CD8-positive, alpha-beta memory T cell (primary cell): ENCODE measurements at regions not wholly inside any gene's neighbourhood (a gene's known extent, or its start where the extent isn't known, plus 50 kb on each side); places are given as distances from the start of the nearest gene placed in this dataset.

Experiments used
- CTCF ChIA-PET: fragments of 350-600 bp; sonication (Branson Sonifier 250); formaldehyde crosslinking; loops from one replicate; lab custom pipeline; 2021; ENCODE audit warnings: antibody characterized with exemption; lab: Charles Lee
- POLR2A ChIA-PET: fragments of 350-600 bp; sonication (Branson Sonifier 250); formaldehyde crosslinking; loops from one replicate; lab custom pipeline; 2021; ENCODE audit warnings: antibody characterized with exemption; lab: Charles Lee
- DNase-seq, 5 donors: peaks; one replicate each; pipeline versions ENCODE4 v3.0.0 to v3.0.0-alpha.2; 2020 to 2022; ENCODE audit warnings: mixed read lengths in 1 of 5
- H3K27ac ChIP-seq: one replicate; pipeline ENCODE4 v1.7.0; 2013; ENCODE audit warnings: low read depth, mild to moderate bottlenecking, low read length, moderate library complexity
- H3K27me3 ChIP-seq: 2 replicates; pipeline ENCODE4 v1.7.0; 2013; ENCODE audit warnings: low read length, mild to moderate bottlenecking; ENCODE audit not compliant: insufficient read depth, poor library complexity, severe bottlenecking
- H3K36me3 ChIP-seq: 2 replicates; pipeline ENCODE4 v1.7.0; 2013; ENCODE audit warnings: mild to moderate bottlenecking, low read length, moderate library complexity; ENCODE audit not compliant: insufficient read depth
- H3K4me1 ChIP-seq: 2 replicates; pipeline ENCODE4 v1.7.0; 2013; ENCODE audit warnings: mild to moderate bottlenecking, low read length, moderate library complexity; ENCODE audit not compliant: insufficient read depth
- H3K4me3 ChIP-seq: 2 replicates; pipeline ENCODE4 v1.7.0; 2013; ENCODE audit warnings: mild to moderate bottlenecking, low read length
- H3K9me3 ChIP-seq: 2 replicates; pipeline ENCODE4 v1.7.0; 2013; ENCODE audit warnings: mild to moderate bottlenecking, low read length
- H3K27ac Mint-ChIP-seq, 8 donors: one replicate each; pipeline ENCODE4 v1.8.0; 2020 to 2021; ENCODE audit warnings: mixed read lengths in 8 of 8, mild to moderate bottlenecking in 6 of 8, inconsistent platforms in 3 of 8, moderate library complexity in 3 of 8
- H3K27me3 Mint-ChIP-seq, 2 donors: one replicate each; pipeline ENCODE4 v1.8.0; 2020 to 2021; ENCODE audit warnings: mixed read lengths in 2 of 2, mild to moderate bottlenecking in 1 of 2, moderate library complexity in 1 of 2
- H3K36me3 Mint-ChIP-seq, 3 donors: one replicate each; pipeline ENCODE4 v1.8.0; 2020 to 2021; ENCODE audit warnings: mixed read lengths in 3 of 3, inconsistent platforms in 1 of 3, mild to moderate bottlenecking in 1 of 3
- H3K4me1 Mint-ChIP-seq, 3 donors: one replicate each; pipeline ENCODE4 v1.8.0; 2020 to 2021; ENCODE audit warnings: mixed read lengths in 3 of 3, inconsistent platforms in 1 of 3, mild to moderate bottlenecking in 1 of 3
- H3K4me3 Mint-ChIP-seq, 7 donors: one replicate each; pipeline ENCODE4 v1.8.0; 2020 to 2021; ENCODE audit warnings: mixed read lengths in 7 of 7, mild to moderate bottlenecking in 6 of 7, moderate library complexity in 4 of 7, inconsistent platforms in 2 of 7
- H3K9me3 Mint-ChIP-seq, 5 donors: one replicate each; pipeline ENCODE4 v1.8.0; 2020 to 2022; ENCODE audit warnings: mixed read lengths in 5 of 5, mild to moderate bottlenecking in 3 of 5, moderate library complexity in 2 of 5, inconsistent platforms in 1 of 5

- Histone ChIP-seq H3K36me3 (no peaks in the 10 kb centered on the region), H3K27ac (no peak overlapping the region), H3K27me3 (no peaks in the 10 kb centered on the region), H3K9me3 (no peaks in the 10 kb centered on the region), H3K4me1 (no peaks in the 10 kb centered on the region), H3K4me3 (no peak overlapping the region)
- H3K36me3 Mint-ChIP-seq, result peaks cover 0 to 2% (median 0%) of the 10 kb centered on the region in 3 donors
- no peaks in the 10 kb centered on the region for H3K4me1 Mint-ChIP-seq
- H3K4me3 Mint-ChIP-seq, result no peak overlapping the region
- ChIA-PET CTCF (no interaction called here), POLR2A (no interaction called here)
- peaks cover 3 to 11% (median 6%) of the 10 kb centered on the region in 5 donors for H3K9me3 Mint-ChIP-seq
- H3K27ac Mint-ChIP-seq, result no peak overlapping the region
- no peaks in the 10 kb centered on the region for H3K27me3 Mint-ChIP-seq
- no peak for DNase-seq
Observed at GRCh38 chr5:161152415-161152940, 300.5 kb upstream of the ATP10B start.

- Mint-ChIP-seq H3K9me3 (peaks cover 2 to 13% (median 5%) of the 10 kb centered on the region in 5 donors), H3K36me3 (no peaks in the 10 kb centered on the region), H3K27ac (no peak overlapping the region), H3K4me3 (no peak overlapping the region), H3K4me1 (no peaks in the 10 kb centered on the region), H3K27me3 (no peaks in the 10 kb centered on the region)
- H3K36me3 ChIP-seq, result no peaks in the 10 kb centered on the region
- POLR2A ChIA-PET, result no interaction called here
- no peak overlapping the region for H3K27ac ChIP-seq
- no peaks in the 10 kb centered on the region for H3K4me1 ChIP-seq
- no peak for DNase-seq
- CTCF ChIA-PET, result no interaction called here
- H3K4me3 ChIP-seq, result no peak overlapping the region
- no peaks in the 10 kb centered on the region for H3K27me3 ChIP-seq
- no peaks in the 10 kb centered on the region for H3K9me3 ChIP-seq
Observed at GRCh38 chr5:161150441-161150988, 298.5 kb upstream of the ATP10B start.

DNA sequence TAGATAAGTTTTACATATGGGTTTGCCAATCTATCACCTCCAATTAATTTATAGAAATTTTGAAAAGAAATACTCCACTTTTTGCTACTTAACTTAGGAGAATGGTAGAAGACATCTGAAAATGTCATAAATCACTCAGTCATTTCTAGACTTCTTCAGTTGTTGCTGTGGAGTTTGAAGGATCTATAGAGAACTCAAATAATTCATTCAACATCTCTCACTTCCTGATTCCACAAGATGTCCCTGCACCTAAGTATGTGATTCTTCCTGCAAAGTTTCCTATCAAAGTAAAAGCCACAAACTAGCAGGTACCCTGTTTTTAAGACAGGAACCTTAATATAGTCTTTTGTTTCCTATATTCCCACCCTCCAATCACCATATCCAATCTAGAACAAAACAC is 297.1 kb upstream of the ATP10B start:
- Mint-ChIP-seq H3K4me3 (no peak overlapping the region), H3K9me3 (peaks cover 2 to 13% (median 3%) of the 10 kb centered on the region in 5 donors), H3K27me3 (no peaks in the 10 kb centered on the region), H3K4me1 (no peaks in the 10 kb centered on the region), H3K36me3 (no peaks in the 10 kb centered on the region), H3K27ac (no peak overlapping the region)
- no peak overlapping the region for H3K4me3 ChIP-seq
- H3K4me1 ChIP-seq, result no peaks in the 10 kb centered on the region
- ChIA-PET CTCF (no interaction called here), POLR2A (no interaction called here)
- DNase-seq, result no peak
- no peak overlapping the region for H3K27ac ChIP-seq
- no peaks in the 10 kb centered on the region for H3K9me3 ChIP-seq
- H3K36me3 ChIP-seq, result no peaks in the 10 kb centered on the region
- no peaks in the 10 kb centered on the region for H3K27me3 ChIP-seq

DNA sequence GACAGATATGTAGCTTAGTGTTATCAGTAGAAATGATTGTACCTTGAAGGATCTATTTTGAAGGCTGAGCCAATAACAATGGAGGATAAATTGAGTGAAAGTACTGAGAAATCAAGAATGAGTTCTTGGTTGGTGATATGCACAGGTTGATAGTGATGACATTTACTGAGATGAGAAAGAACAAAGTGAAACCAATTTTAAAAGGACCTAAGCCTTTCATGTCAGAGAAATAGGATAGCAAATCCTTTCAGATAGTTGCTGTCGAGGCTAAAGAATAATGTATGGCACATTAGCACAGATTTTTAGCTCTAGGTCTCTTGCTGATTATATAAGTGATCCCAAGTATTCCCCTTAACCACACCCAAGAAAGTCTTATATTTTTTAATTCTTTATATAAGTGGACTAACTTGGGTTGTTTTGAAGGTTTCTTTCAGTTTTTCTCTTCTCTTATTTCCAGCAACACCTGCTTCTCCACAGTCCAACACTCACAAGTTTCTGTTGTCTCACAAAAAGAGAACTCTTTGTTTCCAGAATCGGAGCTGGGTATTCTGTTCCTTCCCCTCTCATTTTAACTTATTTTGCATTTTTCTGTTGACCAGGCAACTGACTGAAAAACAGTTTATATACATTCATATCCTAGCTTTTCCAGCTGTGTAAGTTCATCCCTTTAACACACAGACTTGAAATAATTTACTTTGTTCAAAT is 286.9 kb upstream of the ATP10B start:
- Histone ChIP-seq H3K4me1 (no peaks in the 10 kb centered on the region), H3K36me3 (no peaks in the 10 kb centered on the region), H3K27me3 (no peaks in the 10 kb centered on the region), H3K9me3 (no peaks in the 10 kb centered on the region), H3K27ac (no peak overlapping the region), H3K4me3 (no peak overlapping the region)
- Mint-ChIP-seq H3K36me3 (no peaks in the 10 kb centered on the region), H3K27me3 (no peaks in the 10 kb centered on the region), H3K4me3 (no peak overlapping the region), H3K4me1 (no peaks in the 10 kb centered on the region), H3K9me3 (peaks cover 0 to 9% (median 0%) of the 10 kb centered on the region in 5 donors), H3K27ac (no peak overlapping the region)
- DNase-seq, result no peak
- ChIA-PET POLR2A (no interaction called here), CTCF (no interaction called here)

GRCh38 chr5:161134956-161135355 is 282.9 kb upstream of the ATP10B start:
- H3K4me3 ChIP-seq, result no peak overlapping the region
- no peaks in the 10 kb centered on the region for H3K27me3 ChIP-seq
- ChIA-PET POLR2A (no interaction called here), CTCF (no interaction called here)
- no peaks in the 10 kb centered on the region for H3K36me3 ChIP-seq
- no peak overlapping the region for H3K4me3 Mint-ChIP-seq
- H3K27ac Mint-ChIP-seq, result no peak overlapping the region
- H3K36me3 Mint-ChIP-seq, result no peaks in the 10 kb centered on the region
- no peaks in the 10 kb centered on the region for H3K4me1 ChIP-seq
- H3K27ac ChIP-seq, result no peak overlapping the region
- H3K9me3 ChIP-seq, result no peaks in the 10 kb centered on the region
- no peaks in the 10 kb centered on the region for H3K4me1 Mint-ChIP-seq
- peaks cover 0 to under 1% (median 0%) of the 10 kb centered on the region in 5 donors for H3K9me3 Mint-ChIP-seq
- DNase-seq, result no peak
- H3K27me3 Mint-ChIP-seq, result no peaks in the 10 kb centered on the region

DNA sequence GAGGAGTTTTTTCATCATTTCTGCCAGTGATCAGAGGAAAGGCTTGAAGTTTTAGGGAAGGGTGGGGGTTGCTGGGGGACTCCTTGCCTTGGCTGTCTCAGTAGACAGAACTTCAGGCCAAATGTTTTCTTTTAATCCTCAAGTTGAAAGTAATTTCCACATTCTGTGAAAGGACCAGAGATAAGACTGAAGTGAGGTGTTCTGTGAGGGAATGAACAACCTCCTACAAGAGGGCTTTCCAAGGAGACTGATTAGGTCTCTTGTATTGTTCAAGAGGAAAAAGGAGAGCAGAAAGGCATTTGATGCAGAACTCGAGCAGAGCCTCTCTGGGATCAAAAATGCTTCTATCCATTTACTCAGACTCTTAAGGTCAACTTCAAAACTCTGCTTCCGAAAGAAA is 282.1 kb upstream of the ATP10B start:
- ChIA-PET POLR2A (no interaction called here), CTCF (no interaction called here)
- no peaks in the 10 kb centered on the region for H3K27me3 ChIP-seq
- no peaks in the 10 kb centered on the region for H3K36me3 Mint-ChIP-seq
- H3K4me3 ChIP-seq, result no peak overlapping the region
- no peak overlapping the region for H3K4me3 Mint-ChIP-seq
- no peak overlapping the region for H3K27ac ChIP-seq
- H3K9me3 Mint-ChIP-seq, result peaks cover 0 to 3% (median 0%) of the 10 kb centered on the region in 5 donors
- H3K9me3 ChIP-seq, result no peaks in the 10 kb centered on the region
- no peaks in the 10 kb centered on the region for H3K27me3 Mint-ChIP-seq
- H3K27ac Mint-ChIP-seq, result no peak overlapping the region
- H3K4me1 Mint-ChIP-seq, result no peaks in the 10 kb centered on the region
- H3K36me3 ChIP-seq, result no peaks in the 10 kb centered on the region
- H3K4me1 ChIP-seq, result no peaks in the 10 kb centered on the region
- no peak for DNase-seq

- Mint-ChIP-seq H3K9me3 (no peaks in the 10 kb centered on the region), H3K27ac (no peak overlapping the region), H3K27me3 (peaks cover 0 to 1% of the 10 kb centered on the region in 2 donors), H3K4me3 (no peak overlapping the region), H3K4me1 (no peaks in the 10 kb centered on the region), H3K36me3 (no peaks in the 10 kb centered on the region)
- DNase-seq, result no peak
- Histone ChIP-seq H3K4me3 (no peak overlapping the region), H3K36me3 (no peaks in the 10 kb centered on the region), H3K27me3 (no peaks in the 10 kb centered on the region), H3K4me1 (no peaks in the 10 kb centered on the region), H3K9me3 (no peaks in the 10 kb centered on the region), H3K27ac (no peak overlapping the region)
- ChIA-PET POLR2A (no interaction called here), CTCF (no interaction called here)
Observed at GRCh38 chr5:161115941-161116340, 263.9 kb upstream of the ATP10B start.

GRCh38 chr5:161112371-161112770 is 260.4 kb upstream of the ATP10B start:
- Histone ChIP-seq H3K36me3 (no peaks in the 10 kb centered on the region), H3K27ac (no peak overlapping the region), H3K9me3 (no peaks in the 10 kb centered on the region), H3K27me3 (no peaks in the 10 kb centered on the region), H3K4me3 (no peak overlapping the region), H3K4me1 (no peaks in the 10 kb centered on the region)
- Mint-ChIP-seq H3K36me3 (no peaks in the 10 kb centered on the region), H3K4me1 (no peaks in the 10 kb centered on the region), H3K27me3 (peaks cover 0 to 1% of the 10 kb centered on the region in 2 donors), H3K9me3 (no peaks in the 10 kb centered on the region), H3K27ac (no peak overlapping the region), H3K4me3 (no peak overlapping the region)
- POLR2A ChIA-PET, result no interaction called here
- no peak for DNase-seq
- CTCF ChIA-PET, result no interaction called here
